Esophagus squamous epithelium (tissue), 5 donors: ENCODE measurements at regions not wholly inside any gene's neighbourhood (a gene's known extent, or its start where the extent isn't known, plus 50 kb on each side); places are given as distances from the start of the nearest gene placed in this dataset.

Experiments used
- DNase-seq: peaks from one replicate; lab custom pipeline; 2025; lab: John Stamatoyannopoulos, UW
- H3K27ac ChIP-seq, 4 donors: fragments of 200-600 bp; sonication (generic); one replicate each; pipeline ENCODE4 v1.5.1; 2016 to 2019; ENCODE audit warnings: mild to moderate bottlenecking in 1 of 4
- H3K27me3 ChIP-seq, 4 donors: fragments of 200-600 bp; sonication (generic); 1 replicate in 3 of 4; 2 replicates in 1 of 4; pipeline versions ENCODE4 v1.5.1 to v1.6.0; 2017 to 2021; ENCODE audit warnings: antibody characterized with exemption in 1 of 4
- H3K36me3 ChIP-seq, 3 donors: fragments of 200-600 bp; sonication (generic); one replicate each; pipeline ENCODE4 v1.5.1; 2016 to 2019
- H3K4me1 ChIP-seq, 3 donors: fragments of 200-600 bp; sonication (generic); one replicate each; pipeline ENCODE4 v1.5.1; 2017 to 2019
- H3K4me3 ChIP-seq, 4 donors: fragments of 200-600 bp; sonication (generic); 1 replicate in 3 of 4; 2 replicates in 1 of 4; pipeline ENCODE4 v1.5.1; 2016 to 2019; ENCODE audit warnings: mild to moderate bottlenecking in 2 of 4, moderate library complexity in 1 of 4
- H3K9me3 ChIP-seq, 3 donors: fragments of 200-600 bp; sonication (generic); one replicate each; pipeline ENCODE4 v1.5.1; 2016 to 2019
- CTCF ChIP-seq, 6 experiments: fragments of 450-650 bp in 4 of 6; fragments of 200-600 bp in 2 of 6; sonication (generic) in 2 of 6; IDR thresholded peaks; one replicate each; pipeline ENCODE4 v1.5.1; 2016 to 2019; ENCODE audit warnings: antibody characterized with exemption in 6 of 6, mild to moderate bottlenecking in 4 of 6, moderate library complexity in 4 of 6
- POLR2A ChIP-seq, 4 donors: fragments of 450-650 bp; IDR thresholded peaks; one replicate each; pipeline ENCODE4 v1.6.1; 2017; ENCODE audit warnings: antibody characterized with exemption in 4 of 4, mild to moderate bottlenecking in 4 of 4, moderate library complexity in 3 of 4
- WGBS, 2 donors: methylation state at CpG; one replicate each; pipeline ENCODE4 v1.1.5; 2018; 5-methylcytosine and 5-hydroxymethylcytosine counted together
- intact Hi-C: fragments of 100-400 bp; cut with DNase I; formaldehyde crosslinking; loops from one replicate; pipeline ENCODE4 v1.15.0; 2022
- donor health status: DM: yes; HTN: yes; CAD: no.

GRCh38 chr16:82400046-82400445, 226.7 kb upstream of the CDH13 start:
- intact Hi-C loops = no loop called here
- peaks cover 0 to 28% (median 0%) of the 10 kb centered on the region in 4 donors for H3K27me3 ChIP-seq
- TF ChIP-seq POLR2A (IDR thresholded peaks at IDR 0.05) = no peak
- TF ChIP-seq CTCF (IDR thresholded peaks at IDR 0.05) = no peak
- DNase-seq = no peak
- no peaks in the 10 kb centered on the region for H3K9me3 ChIP-seq
- no peaks in the 10 kb centered on the region for H3K4me1 ChIP-seq
- WGBS, 2 donors = 23 to 32% methylated on average over 8 of the region's 8 CpGs
- no peak overlapping the region for H3K4me3 ChIP-seq
- H3K36me3 ChIP-seq = no peaks in the 10 kb centered on the region
- H3K27ac ChIP-seq = no peak overlapping the region

- H3K4me1 ChIP-seq = no peaks in the 10 kb centered on the region
- TF ChIP-seq POLR2A (IDR thresholded peaks at IDR 0.05) (no peak), CTCF (IDR thresholded peaks at IDR 0.05) (no peak)
- H3K27ac ChIP-seq = no peak overlapping the region
- no peak for DNase-seq
- intact Hi-C loops = no loop called here
- no peak overlapping the region for H3K4me3 ChIP-seq
- 66 to 75% methylated on average over 2 to 3 of the region's 3 CpGs for WGBS, 2 donors
- no peaks in the 10 kb centered on the region for H3K9me3 ChIP-seq
- no peaks in the 10 kb centered on the region for H3K36me3 ChIP-seq
- H3K27me3 ChIP-seq = peaks cover 0 to 29% (median 0%) of the 10 kb centered on the region in 4 donors
Observed at GRCh38 chr16:82396509-82396908, 226.5 kb upstream of the MPHOSPH6 start.

- Histone ChIP-seq H3K27me3 (peaks cover 0 to 21% (median 0%) of the 10 kb centered on the region in 4 donors), H3K9me3 (no peaks in the 10 kb centered on the region), H3K36me3 (no peaks in the 10 kb centered on the region), H3K27ac (no peak overlapping the region), H3K4me3 (no peak overlapping the region), H3K4me1 (no peaks in the 10 kb centered on the region)
- DNase-seq = no peak
- TF ChIP-seq POLR2A (IDR thresholded peaks at IDR 0.05) (no peak), CTCF (IDR thresholded peaks at IDR 0.05) (no peak)
- intact Hi-C loops = no loop called here
Observed at GRCh38 chr16:82395212-82395611, 225.2 kb upstream of the MPHOSPH6 start.

DNA sequence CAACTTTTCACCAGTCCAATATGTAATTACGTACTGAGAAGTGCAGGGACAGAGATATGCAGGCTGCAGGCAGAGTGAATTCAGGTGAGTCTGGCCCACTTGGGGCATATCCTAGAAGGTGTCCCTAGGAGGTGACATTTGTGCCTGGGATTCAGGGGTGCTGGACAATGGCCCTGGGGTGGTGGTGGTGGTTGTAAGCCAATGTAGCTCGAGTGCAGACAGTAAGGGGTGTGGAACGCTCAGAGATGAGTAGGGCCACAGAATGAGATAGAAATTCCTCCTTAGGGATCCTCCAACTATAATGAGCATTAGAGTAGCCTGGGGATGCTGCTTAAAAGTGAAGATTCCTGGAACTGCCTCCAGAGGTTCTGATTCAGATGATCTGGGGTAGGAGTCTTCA, 221.7 kb upstream of the MPHOSPH6 start:
- TF ChIP-seq CTCF (IDR thresholded peaks at IDR 0.05) = no peak
- no peak for TF ChIP-seq POLR2A (IDR thresholded peaks at IDR 0.05)
- H3K27ac ChIP-seq = no peak overlapping the region
- no peaks in the 10 kb centered on the region for H3K36me3 ChIP-seq
- WGBS, 2 donors = 51 to 62% methylated on average over 3 of the region's 3 CpGs
- H3K4me1 ChIP-seq = no peaks in the 10 kb centered on the region
- no peak overlapping the region for H3K4me3 ChIP-seq
- H3K27me3 ChIP-seq = peaks cover 0 to 3% (median 0%) of the 10 kb centered on the region in 4 donors
- DNase-seq = no peak
- no peaks in the 10 kb centered on the region for H3K9me3 ChIP-seq
- intact Hi-C loops = no loop called here

DNA sequence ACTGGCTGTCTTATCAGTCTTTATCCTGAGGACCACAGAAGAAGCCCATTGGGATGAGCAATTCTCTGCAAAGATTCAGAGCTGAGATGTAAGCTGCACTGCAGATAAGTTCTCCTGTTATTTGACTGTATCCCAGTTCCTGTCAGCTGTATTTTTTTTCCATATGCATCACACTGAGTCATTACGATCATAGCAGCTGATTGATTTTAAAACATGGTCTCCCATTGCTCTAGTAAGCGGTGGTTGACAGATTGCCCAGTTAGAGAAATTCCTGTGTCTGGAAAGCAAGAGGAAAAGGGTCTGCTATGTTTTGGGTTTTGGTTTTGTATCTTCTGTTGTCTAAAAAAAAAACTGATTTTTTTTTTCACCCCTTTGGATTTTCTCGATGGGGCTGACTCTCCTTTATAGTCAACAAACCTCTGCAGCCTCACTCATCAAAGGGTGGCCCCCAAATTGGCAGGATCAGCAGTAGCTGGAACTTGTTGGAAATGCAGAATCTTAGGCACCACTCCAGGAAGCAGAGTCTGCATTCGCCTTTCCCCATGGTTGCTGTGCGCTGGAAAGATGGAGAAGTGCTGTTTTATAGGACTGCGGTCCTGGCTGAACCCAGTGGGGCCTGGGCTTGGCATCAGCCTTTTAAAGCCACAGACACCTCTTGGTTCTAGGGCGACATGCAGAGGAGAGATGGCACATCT, 220.1 kb upstream of the MPHOSPH6 start:
- Histone ChIP-seq H3K9me3 (no peaks in the 10 kb centered on the region), H3K27me3 (peaks cover 0 to 2% (median 0%) of the 10 kb centered on the region in 4 donors), H3K4me1 (no peaks in the 10 kb centered on the region), H3K27ac (no peak overlapping the region), H3K36me3 (no peaks in the 10 kb centered on the region), H3K4me3 (no peak overlapping the region)
- no peak for DNase-seq
- WGBS, 2 donors = 63 to 73% methylated on average over 6 to 7 of the region's 7 CpGs
- intact Hi-C loops = no loop called here
- TF ChIP-seq CTCF (IDR thresholded peaks at IDR 0.05) (no peak), POLR2A (IDR thresholded peaks at IDR 0.05) (no peak)
